CD8-positive, alpha-beta memory T cell (primary cell): ENCODE measurements at regions not wholly inside any gene's neighbourhood (a gene's known extent, or its start where the extent isn't known, plus 50 kb on each side); places are given as distances from the start of the nearest gene placed in this dataset.
"Not testable (repeated sequence)": the region's sequence is repeated elsewhere in the genome, so short reads cannot be mapped to it uniquely, and the experiment has no call there.

Source experiments
- CTCF ChIA-PET: fragments of 350-600 bp; sonication (Branson Sonifier 250); formaldehyde crosslinking; loops from one replicate; lab custom pipeline; 2021; ENCODE audit warnings: antibody characterized with exemption; lab: Charles Lee
- POLR2A ChIA-PET: fragments of 350-600 bp; sonication (Branson Sonifier 250); formaldehyde crosslinking; loops from one replicate; lab custom pipeline; 2021; ENCODE audit warnings: antibody characterized with exemption; lab: Charles Lee
- DNase-seq, 5 donors: peaks; one replicate each; pipeline versions ENCODE4 v3.0.0 to v3.0.0-alpha.2; 2020 to 2022; ENCODE audit warnings: mixed read lengths in 1 of 5
- H3K27ac ChIP-seq: one replicate; pipeline ENCODE4 v1.7.0; 2013; ENCODE audit warnings: low read depth, mild to moderate bottlenecking, low read length, moderate library complexity
- H3K27me3 ChIP-seq: 2 replicates; pipeline ENCODE4 v1.7.0; 2013; ENCODE audit warnings: low read length, mild to moderate bottlenecking; ENCODE audit not compliant: insufficient read depth, poor library complexity, severe bottlenecking
- H3K36me3 ChIP-seq: 2 replicates; pipeline ENCODE4 v1.7.0; 2013; ENCODE audit warnings: mild to moderate bottlenecking, low read length, moderate library complexity; ENCODE audit not compliant: insufficient read depth
- H3K4me1 ChIP-seq: 2 replicates; pipeline ENCODE4 v1.7.0; 2013; ENCODE audit warnings: mild to moderate bottlenecking, low read length, moderate library complexity; ENCODE audit not compliant: insufficient read depth
- H3K4me3 ChIP-seq: 2 replicates; pipeline ENCODE4 v1.7.0; 2013; ENCODE audit warnings: mild to moderate bottlenecking, low read length
- H3K9me3 ChIP-seq: 2 replicates; pipeline ENCODE4 v1.7.0; 2013; ENCODE audit warnings: mild to moderate bottlenecking, low read length
- H3K27ac Mint-ChIP-seq, 8 donors: one replicate each; pipeline ENCODE4 v1.8.0; 2020 to 2021; ENCODE audit warnings: mixed read lengths in 8 of 8, mild to moderate bottlenecking in 6 of 8, inconsistent platforms in 3 of 8, moderate library complexity in 3 of 8
- H3K27me3 Mint-ChIP-seq, 2 donors: one replicate each; pipeline ENCODE4 v1.8.0; 2020 to 2021; ENCODE audit warnings: mixed read lengths in 2 of 2, mild to moderate bottlenecking in 1 of 2, moderate library complexity in 1 of 2
- H3K36me3 Mint-ChIP-seq, 3 donors: one replicate each; pipeline ENCODE4 v1.8.0; 2020 to 2021; ENCODE audit warnings: mixed read lengths in 3 of 3, inconsistent platforms in 1 of 3, mild to moderate bottlenecking in 1 of 3
- H3K4me1 Mint-ChIP-seq, 3 donors: one replicate each; pipeline ENCODE4 v1.8.0; 2020 to 2021; ENCODE audit warnings: mixed read lengths in 3 of 3, inconsistent platforms in 1 of 3, mild to moderate bottlenecking in 1 of 3
- H3K4me3 Mint-ChIP-seq, 7 donors: one replicate each; pipeline ENCODE4 v1.8.0; 2020 to 2021; ENCODE audit warnings: mixed read lengths in 7 of 7, mild to moderate bottlenecking in 6 of 7, moderate library complexity in 4 of 7, inconsistent platforms in 2 of 7
- H3K9me3 Mint-ChIP-seq, 5 donors: one replicate each; pipeline ENCODE4 v1.8.0; 2020 to 2022; ENCODE audit warnings: mixed read lengths in 5 of 5, mild to moderate bottlenecking in 3 of 5, moderate library complexity in 2 of 5, inconsistent platforms in 1 of 5

- H3K9me3 ChIP-seq, result no peaks in the 10 kb centered on the region
Measured at GRCh38 chr5:42252306-42252705, 170.9 kb upstream of the GHR start.

GRCh38 chr5:42259914-42260313 is 163.3 kb upstream of the GHR start:
- H3K36me3 Mint-ChIP-seq, H3K9me3 ChIP-seq, H3K27ac Mint-ChIP-seq, DNase-seq, H3K4me3 ChIP-seq, H3K27ac ChIP-seq, H3K9me3 Mint-ChIP-seq, H3K27me3 Mint-ChIP-seq, CTCF ChIA-PET, H3K4me1 ChIP-seq, H3K36me3 ChIP-seq, POLR2A ChIA-PET, H3K27me3 ChIP-seq, H3K4me1 Mint-ChIP-seq: not testable (repeated sequence)
- peak overlapping the region in 1 of 7 donors; percentile 27 for H3K4me3 Mint-ChIP-seq

More at GRCh38 chr5:42252306-42252705, 170.9 kb upstream of the GHR start:
- H3K36me3 ChIP-seq, result no peaks in the 10 kb centered on the region
- CTCF ChIA-PET, result no interaction called here
- Mint-ChIP-seq H3K36me3 (no peaks in the 10 kb centered on the region), H3K4me1 (no peaks in the 10 kb centered on the region), H3K9me3 (peaks cover 0 to 6% (median under 1%) of the 10 kb centered on the region in 5 donors), H3K4me3 (no peak overlapping the region), H3K27me3 (no peaks in the 10 kb centered on the region), H3K27ac (no peak overlapping the region)
- H3K4me1 ChIP-seq, result no peaks in the 10 kb centered on the region
- H3K27me3 ChIP-seq, result no peaks in the 10 kb centered on the region
- DNase-seq, result no peak
- no peak overlapping the region for H3K27ac ChIP-seq
- no peak overlapping the region for H3K4me3 ChIP-seq
- POLR2A ChIA-PET, result no interaction called here

- H3K4me3 ChIP-seq, result no peak overlapping the region
- no peaks in the 10 kb centered on the region for H3K36me3 ChIP-seq
- Mint-ChIP-seq H3K36me3 (no peaks in the 10 kb centered on the region), H3K9me3 (peaks cover 0 to 5% (median 3%) of the 10 kb centered on the region in 5 donors), H3K4me3 (no peak overlapping the region), H3K27me3 (peaks cover 0 to 3% of the 10 kb centered on the region in 2 donors), H3K27ac (no peak overlapping the region), H3K4me1 (no peaks in the 10 kb centered on the region)
- H3K27ac ChIP-seq, result no peak overlapping the region
- no peaks in the 10 kb centered on the region for H3K9me3 ChIP-seq
- no peaks in the 10 kb centered on the region for H3K4me1 ChIP-seq
- DNase-seq, result no peak
- H3K27me3 ChIP-seq, result no peaks in the 10 kb centered on the region
- ChIA-PET CTCF (no interaction called here), POLR2A (no interaction called here)
Measured at GRCh38 chr5:42267091-42267490, 156.1 kb upstream of the GHR start.

GRCh38 chr5:42268170-42268569 is 155.1 kb upstream of the GHR start:
- H3K36me3 Mint-ChIP-seq, H3K4me3 ChIP-seq, H3K4me3 Mint-ChIP-seq, H3K9me3 ChIP-seq, H3K27ac ChIP-seq, H3K4me1 ChIP-seq, H3K27me3 ChIP-seq, H3K9me3 Mint-ChIP-seq, CTCF ChIA-PET, H3K36me3 ChIP-seq, H3K4me1 Mint-ChIP-seq, H3K27ac Mint-ChIP-seq, DNase-seq, POLR2A ChIA-PET, H3K27me3 Mint-ChIP-seq: not testable (repeated sequence)

- no peaks in the 10 kb centered on the region for H3K27me3 ChIP-seq
- H3K27me3 Mint-ChIP-seq, result peaks cover 0 to 3% of the 10 kb centered on the region in 2 donors
- POLR2A ChIA-PET, result no interaction called here
- H3K27ac ChIP-seq, result no peak overlapping the region
- H3K36me3 Mint-ChIP-seq, result no peaks in the 10 kb centered on the region
- H3K4me3 Mint-ChIP-seq, result no peak overlapping the region
- peaks cover 0 to 5% (median 3%) of the 10 kb centered on the region in 5 donors for H3K9me3 Mint-ChIP-seq
- CTCF ChIA-PET, result no interaction called here
- no peak overlapping the region for H3K4me3 ChIP-seq
- no peaks in the 10 kb centered on the region for H3K9me3 ChIP-seq
- no peaks in the 10 kb centered on the region for H3K4me1 ChIP-seq
- H3K36me3 ChIP-seq, result no peaks in the 10 kb centered on the region
- no peaks in the 10 kb centered on the region for H3K4me1 Mint-ChIP-seq
- H3K27ac Mint-ChIP-seq, result no peak overlapping the region
- no peak for DNase-seq
Measured at GRCh38 chr5:42268630-42269029, 154.6 kb upstream of the GHR start.

- H3K27ac Mint-ChIP-seq, result no peak overlapping the region
- Histone ChIP-seq H3K27ac (no peak overlapping the region), H3K4me3 (no peak overlapping the region), H3K4me1 (no peaks in the 10 kb centered on the region), H3K36me3 (no peaks in the 10 kb centered on the region), H3K27me3 (no peaks in the 10 kb centered on the region), H3K9me3 (no peaks in the 10 kb centered on the region)
- no peaks in the 10 kb centered on the region for H3K4me1 Mint-ChIP-seq
- no peaks in the 10 kb centered on the region for H3K36me3 Mint-ChIP-seq
- POLR2A ChIA-PET, result no interaction called here
- no peak overlapping the region for H3K4me3 Mint-ChIP-seq
- peaks cover 0 to 5% (median 0%) of the 10 kb centered on the region in 5 donors for H3K9me3 Mint-ChIP-seq
- CTCF ChIA-PET, result no interaction called here
- no peak for DNase-seq
- peaks cover 0 to 3% of the 10 kb centered on the region in 2 donors for H3K27me3 Mint-ChIP-seq
Measured at GRCh38 chr5:42270771-42271170, 152.5 kb upstream of the GHR start.

- ChIA-PET POLR2A (no interaction called here), CTCF (no interaction called here)
- Histone ChIP-seq H3K4me1 (no peaks in the 10 kb centered on the region), H3K4me3 (no peak overlapping the region), H3K9me3 (no peaks in the 10 kb centered on the region), H3K27ac (no peak overlapping the region), H3K36me3 (no peaks in the 10 kb centered on the region), H3K27me3 (no peaks in the 10 kb centered on the region)
- Mint-ChIP-seq H3K4me3 (no peak overlapping the region), H3K27ac (no peak overlapping the region), H3K4me1 (no peaks in the 10 kb centered on the region), H3K36me3 (no peaks in the 10 kb centered on the region), H3K27me3 (no peaks in the 10 kb centered on the region), H3K9me3 (no peaks in the 10 kb centered on the region)
- DNase-seq, result no peak
Measured at GRCh38 chr5:42274913-42275312, 148.3 kb upstream of the GHR start.

- no peaks in the 10 kb centered on the region for H3K27me3 Mint-ChIP-seq
- H3K36me3 ChIP-seq, result no peaks in the 10 kb centered on the region
- no peak overlapping the region for H3K27ac Mint-ChIP-seq
Measured at GRCh38 chr5:42277293-42277692, 145.9 kb upstream of the GHR start.

GRCh38 chr5:42284584-42284983 is 138.7 kb upstream of the GHR start:
- ChIA-PET CTCF (no interaction called here), POLR2A (no interaction called here)
- no peaks in the 10 kb centered on the region for H3K36me3 Mint-ChIP-seq
- no peaks in the 10 kb centered on the region for H3K9me3 ChIP-seq
- H3K27ac Mint-ChIP-seq, result no peak overlapping the region
- no peaks in the 10 kb centered on the region for H3K4me1 ChIP-seq
- H3K27me3 Mint-ChIP-seq, result no peaks in the 10 kb centered on the region
- H3K27ac ChIP-seq, result no peak overlapping the region
- no peaks in the 10 kb centered on the region for H3K27me3 ChIP-seq
- H3K4me1 Mint-ChIP-seq, result no peaks in the 10 kb centered on the region
- no peak overlapping the region for H3K4me3 ChIP-seq
- no peaks in the 10 kb centered on the region for H3K36me3 ChIP-seq
- H3K4me3 Mint-ChIP-seq, result no peak overlapping the region
- peaks cover 0 to 3% (median 0%) of the 10 kb centered on the region in 5 donors for H3K9me3 Mint-ChIP-seq
- no peak for DNase-seq

More at GRCh38 chr5:42277293-42277692, 145.9 kb upstream of the GHR start:
- Histone ChIP-seq H3K27me3 (no peaks in the 10 kb centered on the region), H3K4me3 (no peak overlapping the region), H3K4me1 (no peaks in the 10 kb centered on the region), H3K27ac (no peak overlapping the region), H3K9me3 (no peaks in the 10 kb centered on the region)
- H3K9me3 Mint-ChIP-seq, result no peaks in the 10 kb centered on the region
- no peak overlapping the region for H3K4me3 Mint-ChIP-seq
- H3K4me1 Mint-ChIP-seq, result no peaks in the 10 kb centered on the region
- no peak for DNase-seq
- no peaks in the 10 kb centered on the region for H3K36me3 Mint-ChIP-seq
- ChIA-PET POLR2A (no interaction called here), CTCF (no interaction called here)
